ENCODE measurements at regions not wholly inside any gene's neighbourhood (a gene's known extent, or its start where the extent isn't known, plus 50 kb on each side); places are given as distances from the start of the nearest gene placed in this dataset.

DNA sequence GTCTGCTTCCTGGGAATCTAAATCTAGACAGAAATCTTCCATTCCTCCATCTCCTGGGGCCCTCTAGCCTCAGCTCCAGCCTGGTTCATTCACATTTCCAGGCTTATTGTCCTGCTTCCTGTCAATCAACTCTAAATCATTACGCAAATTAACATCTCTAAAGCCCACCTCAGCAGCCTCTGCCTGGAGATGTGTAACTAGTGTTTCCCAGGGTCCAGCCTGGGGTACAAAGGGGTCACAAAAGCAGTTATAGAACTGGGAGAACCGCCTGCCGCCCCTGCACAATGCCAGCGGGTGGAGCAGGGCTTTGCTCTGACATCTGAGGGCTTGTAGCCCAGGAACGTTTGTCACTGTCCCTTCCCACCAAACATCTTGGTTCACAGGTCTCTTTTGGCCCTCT, 373.5 kb downstream of the RRAGC start:
- TF ChIP-seq POLR2A (IDR thresholded peaks at IDR 0.05; ENCODE audit: borderline replicate concordance, extremely low read depth, insufficient read depth, insufficient read length) (no peak), CTCF (IDR thresholded peaks at IDR 0.05 in 2 of 3, conservative IDR thresholded peaks at IDR 0.05 in 1 of 3; ENCODE audit: borderline replicate concordance in 1 of 3, insufficient read depth in 1 of 3, low read depth in 2 of 3, low read length in 2 of 3) (no peak)
